Epithelial cell of proximal tubule (primary cell): ENCODE measurements at regions not wholly inside any gene's neighbourhood (a gene's known extent, or its start where the extent isn't known, plus 50 kb on each side); places are given as distances from the start of the nearest gene placed in this dataset.

Source experiments
- DNase-seq: peaks from one replicate; pipeline ENCODE4 v3.0.0-alpha.2; 2011; ENCODE audit warnings: low read depth
- H3K4me3 ChIP-seq: 2 replicates; pipeline ENCODE4 v1.5.1; 2011; ENCODE audit warnings: low read depth, mild to moderate bottlenecking, low read length
- TF ChIP-seq, protein P1 (sequence below): conservative IDR thresholded peaks from 2 replicates; pipeline ENCODE4 v1.5.1; 2012; ENCODE audit warnings: low read depth, mild to moderate bottlenecking, low read length

DNA sequence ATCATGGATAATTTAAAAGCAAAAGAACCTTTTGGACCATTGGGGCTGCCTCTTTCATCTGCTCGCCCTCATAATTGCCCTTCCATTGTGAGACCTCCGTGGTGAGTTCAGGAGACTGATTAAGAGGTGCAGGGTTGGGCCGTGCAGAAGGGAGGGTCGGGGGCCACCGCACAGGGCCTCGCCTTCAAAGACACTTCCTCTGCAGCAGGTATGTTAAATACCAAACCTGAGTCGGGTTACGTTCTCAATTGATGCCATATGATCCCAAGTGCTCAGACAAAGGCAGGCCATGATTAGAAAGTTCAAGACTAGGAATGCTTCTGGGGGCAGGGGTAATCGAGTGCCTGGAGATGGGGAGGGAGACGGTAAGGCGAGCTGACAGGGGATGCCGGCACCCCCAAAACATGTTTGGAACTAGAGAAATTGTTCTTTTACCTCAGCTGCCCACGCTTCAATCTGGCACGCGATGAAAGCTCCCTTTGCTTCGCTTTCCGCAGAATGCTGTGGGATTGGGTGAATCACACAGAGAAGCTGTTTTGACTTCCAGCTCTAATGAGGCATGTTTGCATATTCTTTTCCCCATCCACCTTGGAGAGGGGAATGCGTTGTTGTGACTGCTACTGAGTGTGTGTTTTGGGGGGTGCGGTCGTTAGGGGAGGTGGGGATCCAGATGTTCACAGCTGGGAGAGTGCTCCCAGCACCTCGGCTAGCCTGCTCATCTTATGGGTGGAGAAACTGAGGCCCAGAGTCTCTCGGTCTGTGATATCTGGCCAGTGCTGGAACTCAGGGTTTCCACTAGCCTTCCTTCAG lies 309.1 kb downstream of the MYCN start:
- no peak for DNase-seq
- TF ChIP-seq, protein P1, sequence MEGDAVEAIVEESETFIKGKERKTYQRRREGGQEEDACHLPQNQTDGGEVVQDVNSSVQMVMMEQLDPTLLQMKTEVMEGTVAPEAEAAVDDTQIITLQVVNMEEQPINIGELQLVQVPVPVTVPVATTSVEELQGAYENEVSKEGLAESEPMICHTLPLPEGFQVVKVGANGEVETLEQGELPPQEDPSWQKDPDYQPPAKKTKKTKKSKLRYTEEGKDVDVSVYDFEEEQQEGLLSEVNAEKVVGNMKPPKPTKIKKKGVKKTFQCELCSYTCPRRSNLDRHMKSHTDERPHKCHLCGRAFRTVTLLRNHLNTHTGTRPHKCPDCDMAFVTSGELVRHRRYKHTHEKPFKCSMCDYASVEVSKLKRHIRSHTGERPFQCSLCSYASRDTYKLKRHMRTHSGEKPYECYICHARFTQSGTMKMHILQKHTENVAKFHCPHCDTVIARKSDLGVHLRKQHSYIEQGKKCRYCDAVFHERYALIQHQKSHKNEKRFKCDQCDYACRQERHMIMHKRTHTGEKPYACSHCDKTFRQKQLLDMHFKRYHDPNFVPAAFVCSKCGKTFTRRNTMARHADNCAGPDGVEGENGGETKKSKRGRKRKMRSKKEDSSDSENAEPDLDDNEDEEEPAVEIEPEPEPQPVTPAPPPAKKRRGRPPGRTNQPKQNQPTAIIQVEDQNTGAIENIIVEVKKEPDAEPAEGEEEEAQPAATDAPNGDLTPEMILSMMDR = no peak
- no peak overlapping the region for H3K4me3 ChIP-seq

DNA sequence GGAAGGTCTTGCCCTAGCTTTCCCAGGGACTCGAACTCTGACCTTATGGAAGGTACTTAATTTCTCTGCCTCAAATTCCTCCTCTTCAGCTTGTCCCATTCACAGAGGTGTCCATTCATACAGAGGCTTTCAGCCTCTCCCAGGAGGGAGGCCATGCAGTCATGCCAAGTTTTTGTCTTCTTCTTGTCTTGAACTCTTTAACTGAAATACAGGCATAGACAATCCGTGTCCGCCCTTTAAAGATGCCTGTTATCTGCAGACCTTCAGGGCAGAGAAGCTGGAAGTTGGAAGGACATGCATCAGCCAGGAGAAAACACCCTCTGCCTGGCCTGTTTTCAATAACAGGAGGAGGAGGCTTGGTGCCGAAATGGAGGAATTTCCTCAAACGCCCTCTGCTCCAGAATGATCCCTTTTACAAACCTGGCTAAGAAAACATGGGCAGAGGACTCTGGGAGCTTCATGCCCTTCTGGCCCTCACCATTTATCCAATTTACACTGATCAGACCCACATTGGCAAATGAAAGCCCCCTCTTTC lies 308.3 kb downstream of the MYCN start:
- TF ChIP-seq, protein P1 = no peak
- DNase-seq = no peak
- no peak overlapping the region for H3K4me3 ChIP-seq

DNA sequence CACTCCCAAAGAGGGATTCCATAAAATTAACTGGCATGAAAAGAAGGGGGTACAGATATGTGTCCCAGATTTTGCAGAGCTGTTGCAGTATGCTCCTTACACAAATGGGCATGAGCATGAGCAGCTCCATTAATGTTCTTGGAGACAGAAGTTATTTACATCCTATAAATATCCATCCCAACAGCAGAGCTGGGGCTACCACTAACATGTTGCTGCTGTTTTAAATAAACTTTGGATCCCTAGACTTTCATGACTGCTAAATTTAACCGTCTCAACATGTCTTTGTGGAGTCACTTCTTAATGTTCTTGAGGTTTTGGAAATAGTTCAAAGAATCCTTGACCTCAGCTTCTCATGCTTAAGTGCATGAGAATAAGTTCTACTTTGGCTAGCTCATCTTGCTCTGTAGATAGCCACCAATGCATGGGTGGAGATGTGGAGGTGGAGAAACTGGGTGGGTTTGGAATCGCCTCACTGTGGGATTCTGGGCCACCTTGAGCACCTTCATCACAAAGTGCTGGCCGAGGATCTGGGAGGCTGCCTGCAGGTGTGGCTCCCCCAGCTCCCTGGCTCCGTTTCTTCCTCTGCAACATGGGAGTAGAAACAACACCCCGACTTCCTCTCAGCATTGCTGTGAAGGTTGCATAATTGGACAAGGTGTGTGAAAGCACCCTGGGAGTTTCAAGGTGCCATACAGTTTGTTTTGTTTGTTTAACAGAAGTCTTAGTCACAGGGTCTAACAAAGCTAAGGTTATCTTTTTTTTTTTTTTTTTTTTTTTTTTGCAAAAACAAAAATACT lies 307.2 kb downstream of the MYCN start:
- TF ChIP-seq, protein P1 = no peak
- no peak for DNase-seq
- H3K4me3 ChIP-seq = no peak overlapping the region

DNA sequence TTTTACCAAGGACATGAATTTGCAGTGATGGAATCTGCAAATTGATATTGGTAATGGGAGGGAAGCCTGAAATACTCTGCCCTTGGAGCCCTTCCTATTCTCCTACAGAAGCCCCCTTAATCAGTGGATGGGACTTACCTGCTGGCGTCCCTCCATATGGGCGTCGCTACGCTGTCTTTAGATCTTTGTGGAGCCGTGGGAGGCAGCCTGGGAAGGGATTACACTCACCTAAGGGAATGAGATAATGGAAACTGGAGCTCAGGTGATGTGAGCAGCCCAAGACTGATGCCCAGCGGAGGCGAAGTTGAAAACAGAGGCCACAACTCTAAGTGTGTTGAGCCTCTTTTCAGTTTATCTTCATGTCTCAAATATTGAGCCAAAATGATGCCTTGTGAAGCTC lies 306.6 kb downstream of the MYCN start:
- no peak for DNase-seq
- no peak overlapping the region for H3K4me3 ChIP-seq
- TF ChIP-seq, protein P1 = no peak

DNA sequence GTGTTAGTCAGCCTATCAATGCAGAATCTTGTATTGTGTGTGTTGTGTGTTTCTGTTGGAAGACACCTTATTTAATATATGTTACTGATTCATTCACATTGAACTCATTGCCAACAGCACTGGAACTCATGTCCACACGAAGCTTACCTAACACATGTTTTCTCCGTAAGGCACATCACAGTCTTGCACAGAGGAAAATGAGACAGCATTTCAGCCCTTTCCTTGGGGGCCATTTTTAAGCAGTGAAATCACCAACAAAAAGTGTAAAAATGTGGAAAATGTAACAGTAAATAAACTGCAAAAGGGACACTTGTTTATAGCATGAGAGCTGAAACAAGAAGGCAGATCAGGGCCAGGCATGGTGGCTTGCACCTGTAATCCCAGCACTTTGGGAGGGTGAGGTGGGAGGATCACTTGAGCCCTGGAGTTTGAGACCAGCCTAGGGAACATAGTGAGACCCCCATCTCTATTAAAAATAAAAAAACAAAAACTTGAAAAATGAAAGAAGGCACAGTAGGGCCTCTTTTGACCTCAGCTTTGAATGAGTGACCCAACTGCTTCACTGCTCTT lies 306.0 kb downstream of the MYCN start:
- DNase-seq = no peak
- no peak overlapping the region for H3K4me3 ChIP-seq
- TF ChIP-seq, protein P1 = no peak

DNA sequence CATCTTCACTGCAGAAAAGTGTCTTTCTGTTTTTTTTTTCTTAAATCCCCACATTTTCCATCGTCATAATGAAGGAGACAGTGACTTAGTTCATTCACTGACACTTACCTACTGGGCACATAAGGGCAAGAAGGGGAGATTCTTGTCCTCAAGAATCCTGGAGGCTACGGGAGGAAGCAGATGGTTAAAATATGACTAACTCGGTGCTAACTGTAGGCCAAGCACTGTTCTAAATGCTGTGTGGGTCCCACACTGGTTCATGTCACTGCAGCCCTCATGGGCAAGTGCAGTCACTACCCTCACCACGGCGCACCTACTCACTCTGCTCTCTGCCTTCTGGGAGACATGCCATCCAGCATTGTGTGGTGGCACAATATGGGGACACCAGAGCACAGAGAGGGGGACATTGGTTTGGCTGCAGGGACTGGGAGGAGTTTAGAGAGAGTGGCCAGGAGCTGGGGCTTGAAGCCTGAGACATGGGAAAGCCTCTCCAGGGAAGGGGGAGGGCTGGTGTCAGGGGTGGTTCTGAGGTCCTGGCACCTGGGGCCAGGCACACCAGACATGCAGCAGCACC lies 305.2 kb downstream of the MYCN start:
- TF ChIP-seq, protein P1 = no peak

More for the DNA sequence above, 305.2 kb downstream of the MYCN start:
- no peak for DNase-seq
- no peak overlapping the region for H3K4me3 ChIP-seq
